Loucy (cell line): ENCODE measurements at regions not wholly inside any gene's neighbourhood (a gene's known extent, or its start where the extent isn't known, plus 50 kb on each side); places are given as distances from the start of the nearest gene placed in this dataset.

Source experiments
- CTCF ChIP-seq: fragments of 200-600 bp; sonication (generic); conservative IDR thresholded peaks from 2 replicates; pipeline ENCODE4 v1.5.1; 2014; ENCODE audit warnings: mild to moderate bottlenecking, antibody characterized with exemption, low read length
- EZH2phosphoT487 ChIP-seq: fragments of 200-600 bp; IDR thresholded peaks from 2 replicates; pipeline ENCODE4 v1.6.1; 2018; ENCODE audit warnings: antibody characterized with exemption, mild to moderate bottlenecking, moderate library complexity, borderline replicate concordance

DNA sequence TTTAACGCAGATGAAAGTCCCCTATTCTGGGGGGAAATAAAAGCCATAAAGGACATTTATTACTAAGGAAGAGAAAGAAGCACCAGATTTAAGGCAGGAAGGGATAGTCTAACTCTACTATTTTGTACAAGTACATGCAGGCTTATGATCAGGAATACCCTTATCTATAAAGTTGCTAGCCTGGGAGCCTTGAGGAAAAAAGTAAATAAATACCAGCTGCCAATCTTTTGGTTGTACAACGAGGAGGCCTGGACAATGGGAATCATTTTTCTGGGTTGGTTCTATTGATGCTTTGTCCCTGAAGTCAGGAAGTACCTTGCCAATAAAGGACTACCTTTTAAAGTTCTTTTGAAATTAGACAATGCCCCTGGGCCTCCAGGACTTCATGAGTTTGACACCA, 367.8 kb downstream of the LMO4 start:
- TF ChIP-seq EZH2phosphoT487 (no peak), CTCF (no peak)
